HUES48 (cell line): ENCODE measurements at regions not wholly inside any gene's neighbourhood (a gene's known extent, or its start where the extent isn't known, plus 50 kb on each side); places are given as distances from the start of the nearest gene placed in this dataset.
"Not testable (repeated sequence)": the region's sequence is repeated elsewhere in the genome, so short reads cannot be mapped to it uniquely, and the experiment has no call there.

ENCODE experiments used
- H3K27ac ChIP-seq: one replicate; pipeline ENCODE4 v1.7.0; 2013; ENCODE audit warnings: low read depth, low read length, inconsistent platforms
- H3K27me3 ChIP-seq: 2 replicates; pipeline ENCODE4 v1.6.1; 2013; ENCODE audit warnings: mild to moderate bottlenecking, low read length; ENCODE audit not compliant: control insufficient read depth, insufficient read depth
- H3K36me3 ChIP-seq: 2 replicates; pipeline ENCODE4 v1.6.1; 2013; ENCODE audit warnings: low read length; ENCODE audit not compliant: control insufficient read depth, insufficient read depth
- H3K4me1 ChIP-seq: 2 replicates; pipeline ENCODE4 v1.6.1; 2013; ENCODE audit warnings: mild to moderate bottlenecking, low read length; ENCODE audit not compliant: control insufficient read depth, insufficient read depth
- H3K4me3 ChIP-seq: 2 replicates; pipeline ENCODE4 v1.5.1; 2013; ENCODE audit warnings: mild to moderate bottlenecking, low read depth, low read length
- H3K9ac ChIP-seq: 2 replicates; pipeline ENCODE4 v1.6.1; 2013; ENCODE audit warnings: mild to moderate bottlenecking, low read depth, low read length, moderate library complexity
- H3K9me3 ChIP-seq: 2 replicates; pipeline ENCODE4 v1.6.1; 2013; ENCODE audit warnings: low read length; ENCODE audit not compliant: control insufficient read depth, insufficient read depth

DNA sequence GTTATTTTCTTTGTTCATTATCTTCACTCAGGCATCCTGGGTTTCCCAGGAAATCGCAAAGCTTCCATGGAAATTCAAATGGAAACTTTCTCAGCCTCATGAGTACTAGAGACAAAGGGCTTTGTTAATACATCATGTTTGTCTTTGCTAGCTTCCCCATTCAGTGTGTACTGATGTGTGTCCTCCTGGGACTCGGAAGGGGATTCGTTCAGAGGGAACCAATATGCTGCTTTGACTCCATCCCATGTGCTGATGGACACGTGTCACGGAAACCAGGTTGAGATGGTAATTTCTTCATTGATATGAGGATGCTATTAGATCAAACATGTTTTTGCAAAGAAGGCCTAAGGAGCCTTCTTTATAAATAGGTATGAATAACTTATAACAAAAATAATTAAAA is 87.0 kb upstream of the KCNAB1 start:
- H3K4me3 ChIP-seq = no peak overlapping the region
- no peaks in the 10 kb centered on the region for H3K9me3 ChIP-seq
- no peak overlapping the region for H3K9ac ChIP-seq
- no peaks in the 10 kb centered on the region for H3K27me3 ChIP-seq
- no peaks in the 10 kb centered on the region for H3K36me3 ChIP-seq
- peak overlapping the region; percentile 32 for H3K27ac ChIP-seq
- H3K4me1 ChIP-seq = peaks cover 21% of the 10 kb centered on the region

DNA sequence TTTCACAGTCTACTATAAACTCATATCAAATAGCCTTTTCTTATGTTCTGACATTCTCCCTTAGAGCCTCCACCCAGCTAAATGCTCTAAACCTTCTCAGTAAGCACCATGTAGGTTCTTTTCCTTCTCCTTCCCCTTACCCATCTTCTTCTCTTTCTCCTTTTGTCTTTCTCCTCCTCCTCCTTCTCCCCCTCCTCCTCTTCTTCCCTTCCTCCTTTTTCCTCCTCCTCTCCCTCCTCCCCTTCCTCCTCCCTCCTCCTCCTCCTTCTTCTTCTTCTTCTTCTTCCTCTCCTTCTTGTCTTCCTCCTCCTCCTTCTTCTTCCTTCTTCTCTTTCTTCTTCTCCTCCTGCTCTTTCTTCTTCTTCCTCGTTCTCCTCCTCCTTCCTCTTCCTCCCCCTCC is 85.2 kb upstream of the KCNAB1 start:
- Histone ChIP-seq H3K9ac (no peak overlapping the region), H3K9me3 (no peaks in the 10 kb centered on the region), H3K4me3 (no peak overlapping the region), H3K36me3 (no peaks in the 10 kb centered on the region), H3K27ac (no peak overlapping the region), H3K27me3 (no peaks in the 10 kb centered on the region), H3K4me1 (peaks cover 21% of the 10 kb centered on the region)

DNA sequence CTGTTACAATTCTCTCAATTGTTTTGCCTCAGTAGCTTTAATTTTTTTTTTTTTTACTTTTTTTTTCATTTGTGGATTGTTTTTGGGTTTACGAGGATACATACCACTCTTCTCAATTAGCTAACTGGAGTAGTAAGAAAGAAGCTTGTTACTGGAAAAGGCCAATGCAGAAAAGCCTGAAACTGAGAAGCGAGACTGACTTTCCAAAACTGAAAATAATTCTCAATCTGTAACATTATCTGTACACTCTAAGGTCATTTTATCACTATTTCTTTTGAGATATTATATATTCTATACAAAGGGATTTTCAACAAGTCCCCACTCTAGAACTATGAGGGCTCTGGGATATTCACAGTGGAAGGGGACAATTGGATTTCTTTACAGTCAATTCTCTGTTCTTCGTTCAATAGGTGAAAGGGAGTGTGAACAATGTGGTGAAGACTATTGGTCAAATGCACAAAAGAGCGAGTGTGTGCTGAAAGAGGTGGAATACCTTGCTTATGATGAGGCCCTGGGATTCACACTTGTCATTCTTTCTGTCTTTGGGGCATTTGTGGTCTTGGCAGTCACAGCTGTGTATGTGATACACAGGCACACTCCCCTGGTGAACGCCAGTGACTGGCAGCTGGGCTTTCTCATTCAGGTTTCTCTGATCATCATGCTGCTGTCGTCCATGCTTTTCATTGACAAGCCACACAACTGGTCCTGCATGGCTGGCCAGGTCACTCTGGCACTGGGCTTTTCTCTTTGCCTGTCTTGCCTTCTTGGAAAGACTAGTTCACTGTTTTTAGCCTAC is 83.9 kb upstream of the KCNAB1 start:
- Histone ChIP-seq H3K4me1 (peaks cover 8% of the 10 kb centered on the region), H3K9ac (no peak overlapping the region), H3K9me3 (no peaks in the 10 kb centered on the region), H3K36me3 (no peaks in the 10 kb centered on the region), H3K27me3 (no peaks in the 10 kb centered on the region), H3K27ac (no peak overlapping the region), H3K4me3 (no peak overlapping the region)

DNA sequence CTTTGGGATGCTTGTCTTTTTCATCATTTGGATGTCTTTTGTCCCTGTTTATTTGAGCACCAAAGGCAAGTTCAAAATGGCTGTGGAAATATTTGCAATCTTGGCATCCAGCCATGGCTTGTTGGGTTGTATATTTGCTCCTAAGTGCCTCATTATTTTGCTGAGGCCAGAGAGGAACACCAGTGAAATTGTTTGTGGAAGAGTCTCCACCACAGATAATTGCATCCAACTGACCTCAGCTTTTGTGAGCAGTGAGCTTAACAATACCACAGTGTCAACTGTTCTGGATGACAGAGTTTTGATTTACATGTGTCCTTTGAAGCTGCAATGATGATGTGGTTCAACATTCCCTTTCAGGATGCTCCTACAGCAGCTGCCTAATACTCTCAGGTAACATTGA is 83.0 kb upstream of the KCNAB1 start:
- Histone ChIP-seq H3K27me3 (no peaks in the 10 kb centered on the region), H3K9ac (no peak overlapping the region), H3K27ac (no peak overlapping the region), H3K4me1 (peaks cover 7% of the 10 kb centered on the region; the same call in 1 of the 2 replicates), H3K9me3 (no peaks in the 10 kb centered on the region), H3K4me3 (no peak overlapping the region), H3K36me3 (no peaks in the 10 kb centered on the region)

DNA sequence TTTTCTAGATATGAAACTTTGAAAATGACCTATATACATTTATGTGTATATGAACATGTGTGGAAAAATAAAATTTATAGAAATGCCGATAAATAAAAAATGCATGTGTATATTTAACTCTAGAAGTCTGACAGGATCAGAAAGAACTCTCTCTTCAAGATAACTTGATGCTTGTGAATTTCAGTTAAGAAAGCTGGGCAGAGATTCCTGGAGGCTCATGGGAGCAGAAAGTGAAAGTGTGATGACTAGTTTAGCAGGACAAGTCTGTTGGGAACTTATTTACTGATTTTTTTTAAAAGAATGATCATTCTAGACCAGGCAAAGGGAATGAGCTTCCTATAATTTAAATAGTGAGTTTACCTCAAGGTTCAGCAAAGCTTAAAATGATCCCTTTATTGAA is 81.5 kb upstream of the KCNAB1 start:
- H3K9me3 ChIP-seq = no peaks in the 10 kb centered on the region
- no peaks in the 10 kb centered on the region for H3K27me3 ChIP-seq
- no peaks in the 10 kb centered on the region for H3K36me3 ChIP-seq
- no peaks in the 10 kb centered on the region for H3K4me1 ChIP-seq
- H3K27ac ChIP-seq = no peak overlapping the region
- no peak overlapping the region for H3K4me3 ChIP-seq
- no peak overlapping the region for H3K9ac ChIP-seq

DNA sequence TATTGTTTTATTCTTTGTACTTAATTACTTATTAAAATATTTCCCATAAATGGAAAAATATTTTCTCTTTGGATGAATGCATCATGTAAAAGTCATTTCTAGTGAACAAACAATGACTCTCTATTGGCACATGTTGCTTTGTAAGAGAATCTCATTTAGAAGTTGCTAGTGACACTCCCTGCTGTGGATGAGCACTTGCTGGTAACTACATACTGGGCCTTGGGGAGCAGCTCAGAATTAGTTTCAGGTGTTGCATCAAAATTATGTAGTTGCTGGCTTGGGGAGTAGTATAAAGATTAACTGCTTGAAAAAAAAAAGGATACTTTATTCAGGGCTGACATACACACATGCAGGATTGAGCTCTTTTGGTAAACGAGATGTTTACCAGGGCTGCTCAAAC is 80.3 kb upstream of the KCNAB1 start:
- no peaks in the 10 kb centered on the region for H3K4me1 ChIP-seq
- no peaks in the 10 kb centered on the region for H3K36me3 ChIP-seq
- no peak overlapping the region for H3K9ac ChIP-seq
- H3K27me3 ChIP-seq = no peaks in the 10 kb centered on the region
- H3K27ac ChIP-seq = no peak overlapping the region
- H3K9me3 ChIP-seq = no peaks in the 10 kb centered on the region
- no peak overlapping the region for H3K4me3 ChIP-seq

DNA sequence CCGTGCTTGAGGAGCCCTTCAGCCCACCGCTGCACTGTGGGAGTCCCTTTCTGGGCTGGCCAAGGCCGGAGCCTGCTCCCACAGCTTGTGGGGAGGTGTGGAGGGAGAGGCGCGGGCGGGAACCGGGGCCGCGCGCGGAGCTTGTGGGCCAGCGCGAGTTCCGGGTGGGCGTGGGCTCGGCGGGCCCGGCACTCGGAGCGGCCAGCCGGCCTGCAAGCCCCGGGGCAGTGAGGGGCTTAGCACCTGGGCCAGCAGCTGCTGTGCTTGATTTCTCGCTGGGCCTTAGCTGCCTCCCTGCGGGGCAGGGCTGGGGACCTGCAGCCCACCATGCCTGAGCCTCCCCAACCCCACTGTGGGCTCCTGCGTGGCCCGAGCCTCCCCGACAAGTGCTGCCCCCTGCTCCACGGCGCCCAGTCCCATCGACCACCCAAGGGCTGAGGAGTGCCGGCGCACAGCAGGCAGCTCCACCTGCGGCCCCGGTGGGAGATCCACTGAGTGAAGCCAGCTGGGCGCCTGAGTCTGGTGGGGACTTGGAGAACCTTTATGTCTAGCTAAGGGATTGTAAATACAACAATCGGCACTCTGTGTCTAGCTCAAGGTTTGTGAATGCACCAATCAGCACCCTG is 79.0 kb upstream of the KCNAB1 start:
- H3K36me3 ChIP-seq, H3K9me3 ChIP-seq, H3K4me3 ChIP-seq, H3K27me3 ChIP-seq, H3K4me1 ChIP-seq, H3K27ac ChIP-seq, H3K9ac ChIP-seq: not testable (repeated sequence)

DNA sequence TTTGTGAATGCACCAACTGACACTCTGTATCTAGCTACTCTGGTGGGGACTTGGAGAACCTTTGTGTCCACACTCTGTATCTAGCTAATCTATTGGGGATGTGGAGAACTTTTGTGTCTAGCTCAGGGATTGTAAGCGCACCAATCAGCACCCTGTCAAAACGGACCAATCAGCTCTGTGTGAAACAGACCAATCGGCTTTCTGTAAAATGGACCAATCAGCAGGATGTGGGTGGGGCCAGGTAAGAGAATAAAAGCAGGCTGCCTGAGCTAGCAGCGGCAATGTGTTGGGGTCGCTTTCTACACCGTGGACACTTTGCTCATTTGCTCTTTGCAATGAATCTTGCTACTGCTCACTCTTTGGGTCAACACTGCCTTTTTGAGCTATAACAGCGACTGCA is 78.5 kb upstream of the KCNAB1 start:
- not testable (repeated sequence) for H3K27me3 ChIP-seq, H3K9me3 ChIP-seq, H3K27ac ChIP-seq, H3K36me3 ChIP-seq, H3K4me1 ChIP-seq, H3K4me3 ChIP-seq, H3K9ac ChIP-seq

DNA sequence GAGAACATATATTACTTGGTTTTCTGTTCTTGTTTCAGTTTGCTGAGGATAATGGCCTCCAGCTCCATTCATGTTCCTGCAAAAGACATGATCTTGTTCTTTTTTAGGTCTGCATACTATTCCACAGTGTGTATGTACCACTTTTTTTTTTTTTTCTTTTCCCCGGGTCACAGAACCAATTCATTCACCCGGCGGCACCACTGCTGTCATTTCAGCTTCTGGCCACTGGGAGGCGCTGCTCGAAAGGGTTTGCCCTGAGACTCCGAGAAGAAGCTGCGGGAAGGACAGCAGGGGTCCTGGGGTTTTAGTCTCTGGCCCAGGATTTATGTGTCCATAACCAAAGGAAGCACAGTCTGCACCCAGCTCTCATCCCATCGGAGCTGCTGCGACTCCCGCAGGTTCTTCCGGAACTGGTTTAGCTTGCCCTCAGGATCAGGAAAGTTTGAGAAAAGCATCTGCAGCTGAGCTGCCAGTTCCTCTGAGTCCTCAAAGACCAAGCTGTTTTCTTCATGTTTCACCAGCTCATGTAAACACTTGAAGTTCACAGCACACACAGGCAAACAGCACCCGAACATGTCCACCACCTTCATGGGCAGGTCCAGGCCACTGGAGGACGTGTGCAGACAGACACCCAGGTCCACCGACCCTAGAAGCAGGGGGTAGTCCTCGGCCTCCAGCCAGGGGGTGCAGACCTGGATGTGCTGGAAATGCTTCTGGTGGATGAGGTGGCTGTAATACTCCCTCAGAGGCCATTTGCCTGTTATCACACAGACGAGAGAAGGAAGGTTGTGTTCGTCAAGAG is 76.3 kb upstream of the KCNAB1 start:
- not testable (repeated sequence) for H3K9me3 ChIP-seq, H3K27me3 ChIP-seq, H3K27ac ChIP-seq, H3K4me3 ChIP-seq, H3K36me3 ChIP-seq, H3K4me1 ChIP-seq, H3K9ac ChIP-seq

DNA sequence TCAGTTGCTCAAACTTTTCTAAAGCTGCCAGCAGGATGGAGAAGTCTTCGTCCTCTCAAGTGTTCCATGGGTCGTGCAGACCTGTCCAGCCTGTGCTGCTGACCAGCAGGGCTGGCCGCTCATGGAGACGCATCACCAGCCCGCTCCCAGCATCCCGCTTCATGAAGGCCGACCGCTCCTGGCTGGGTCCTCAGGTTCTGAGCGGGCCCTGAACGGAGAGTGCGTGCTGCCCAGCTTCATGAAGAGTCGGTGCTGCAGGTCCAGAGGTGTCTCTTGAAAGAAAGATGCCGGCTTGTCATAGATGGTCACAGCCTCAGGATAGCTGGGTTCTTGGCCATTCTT is 75.8 kb upstream of the KCNAB1 start:
- Histone ChIP-seq H3K27me3 (no peaks in the 10 kb centered on the region), H3K36me3 (no peaks in the 10 kb centered on the region), H3K4me3 (no peak overlapping the region), H3K27ac (no peak overlapping the region), H3K9ac (no peak overlapping the region), H3K4me1 (peaks cover 4% of the 10 kb centered on the region; the same call in 1 of the 2 replicates), H3K9me3 (no peaks in the 10 kb centered on the region)

DNA sequence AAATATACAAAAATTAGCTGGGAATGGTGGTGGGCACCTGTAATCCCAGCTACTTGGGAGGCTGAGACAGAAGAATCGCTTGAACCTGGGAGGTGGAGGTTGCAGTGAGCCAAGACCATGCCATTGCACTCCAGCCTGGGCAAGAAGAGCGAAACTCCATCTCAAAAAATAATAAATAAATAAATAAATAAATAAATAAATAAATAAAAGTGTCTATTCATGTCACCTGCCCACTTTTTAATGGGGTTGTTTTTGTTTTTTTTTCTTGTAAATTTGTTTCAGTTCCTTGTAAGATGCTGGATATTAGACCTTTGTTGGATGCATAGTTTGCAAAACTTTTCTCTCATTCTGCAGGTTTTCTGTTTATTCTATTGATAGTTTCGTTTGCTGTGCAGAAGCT is 71.9 kb upstream of the KCNAB1 start:
- H3K9me3 ChIP-seq = peaks cover 13% of the 10 kb centered on the region
- H3K4me3 ChIP-seq, H3K4me1 ChIP-seq, H3K27ac ChIP-seq, H3K9ac ChIP-seq, H3K27me3 ChIP-seq, H3K36me3 ChIP-seq: not testable (repeated sequence)
